Activated naive CD4-positive, alpha-beta T cell treated with anti-CD3 and anti-CD28 coated beads, Interleukin-2, amount 50 U/mL, for 24 hours (primary cell): ENCODE measurements at regions not wholly inside any gene's neighbourhood (a gene's known extent, or its start where the extent isn't known, plus 50 kb on each side); places are given as distances from the start of the nearest gene placed in this dataset.

Experiments
- H3K27ac Mint-ChIP-seq: one replicate; pipeline ENCODE4 v1.8.0; 2021; ENCODE audit warnings: mild to moderate bottlenecking, mixed read lengths
- H3K27me3 Mint-ChIP-seq: one replicate; pipeline ENCODE4 v1.8.0; 2021; ENCODE audit warnings: mixed read lengths
- H3K36me3 Mint-ChIP-seq: one replicate; pipeline ENCODE4 v1.8.0; 2021; ENCODE audit warnings: mixed read lengths
- H3K4me1 Mint-ChIP-seq: one replicate; pipeline ENCODE4 v1.8.0; 2021; ENCODE audit warnings: mixed read lengths
- H3K4me3 Mint-ChIP-seq: one replicate; pipeline ENCODE4 v1.8.0; 2021; ENCODE audit warnings: mild to moderate bottlenecking, mixed read lengths
- H3K9me3 Mint-ChIP-seq: one replicate; pipeline ENCODE4 v1.8.0; 2021; ENCODE audit warnings: mixed read lengths

GRCh38 chr3:59481776-59482400, 432.1 kb upstream of the CFAP20DC start:
- H3K9me3 Mint-ChIP-seq: peaks cover 3% of the 10 kb centered on the region
- H3K27me3 Mint-ChIP-seq: no peaks in the 10 kb centered on the region
- peaks cover 7% of the 10 kb centered on the region for H3K4me1 Mint-ChIP-seq
- H3K27ac Mint-ChIP-seq: no peak overlapping the region
- H3K4me3 Mint-ChIP-seq: no peak overlapping the region
- H3K36me3 Mint-ChIP-seq: no peaks in the 10 kb centered on the region

GRCh38 chr3:59480486-59480995, 430.7 kb upstream of the CFAP20DC start:
- Mint-ChIP-seq H3K27me3 (no peaks in the 10 kb centered on the region), H3K36me3 (no peaks in the 10 kb centered on the region), H3K27ac (peak overlapping the region; percentile 53), H3K4me3 (peak overlapping the region; percentile 43), H3K4me1 (peaks cover 7% of the 10 kb centered on the region), H3K9me3 (no peaks in the 10 kb centered on the region)

GRCh38 chr3:59473636-59474035, 423.8 kb upstream of the CFAP20DC start:
- no peaks in the 10 kb centered on the region for H3K9me3 Mint-ChIP-seq
- H3K27ac Mint-ChIP-seq: no peak overlapping the region
- H3K4me1 Mint-ChIP-seq: peaks cover 35% of the 10 kb centered on the region
- no peak overlapping the region for H3K4me3 Mint-ChIP-seq
- H3K27me3 Mint-ChIP-seq: no peaks in the 10 kb centered on the region
- H3K36me3 Mint-ChIP-seq: peaks cover 8% of the 10 kb centered on the region

GRCh38 chr3:59472541-59472940, 422.7 kb upstream of the CFAP20DC start:
- peaks cover 8% of the 10 kb centered on the region for H3K36me3 Mint-ChIP-seq
- no peak overlapping the region for H3K4me3 Mint-ChIP-seq
- H3K9me3 Mint-ChIP-seq: no peaks in the 10 kb centered on the region
- peaks cover 35% of the 10 kb centered on the region for H3K4me1 Mint-ChIP-seq
- no peak overlapping the region for H3K27ac Mint-ChIP-seq
- no peaks in the 10 kb centered on the region for H3K27me3 Mint-ChIP-seq

- peaks cover 35% of the 10 kb centered on the region for H3K4me1 Mint-ChIP-seq
- H3K9me3 Mint-ChIP-seq: no peaks in the 10 kb centered on the region
- H3K4me3 Mint-ChIP-seq: no peak overlapping the region
- no peak overlapping the region for H3K27ac Mint-ChIP-seq
- no peaks in the 10 kb centered on the region for H3K27me3 Mint-ChIP-seq
- H3K36me3 Mint-ChIP-seq: peaks cover 8% of the 10 kb centered on the region
Observed at GRCh38 chr3:59469948-59470723, 420.3 kb upstream of the CFAP20DC start.

GRCh38 chr3:59467476-59467875, 417.7 kb upstream of the CFAP20DC start:
- Mint-ChIP-seq H3K27me3 (no peaks in the 10 kb centered on the region), H3K9me3 (no peaks in the 10 kb centered on the region), H3K27ac (no peak overlapping the region), H3K4me3 (no peak overlapping the region), H3K36me3 (peaks cover 6% of the 10 kb centered on the region), H3K4me1 (peaks cover 21% of the 10 kb centered on the region)

GRCh38 chr3:59464187-59464586, 414.4 kb upstream of the CFAP20DC start:
- H3K4me3 Mint-ChIP-seq: no peak overlapping the region
- no peaks in the 10 kb centered on the region for H3K27me3 Mint-ChIP-seq
- no peaks in the 10 kb centered on the region for H3K36me3 Mint-ChIP-seq
- H3K27ac Mint-ChIP-seq: no peak overlapping the region
- H3K4me1 Mint-ChIP-seq: peaks cover 8% of the 10 kb centered on the region
- H3K9me3 Mint-ChIP-seq: peaks cover 7% of the 10 kb centered on the region

GRCh38 chr3:59463253-59463652, 413.4 kb upstream of the CFAP20DC start:
- peaks cover 7% of the 10 kb centered on the region for H3K9me3 Mint-ChIP-seq
- peaks cover 9% of the 10 kb centered on the region for H3K4me1 Mint-ChIP-seq
- H3K4me3 Mint-ChIP-seq: no peak overlapping the region
- no peaks in the 10 kb centered on the region for H3K36me3 Mint-ChIP-seq
- no peak overlapping the region for H3K27ac Mint-ChIP-seq
- no peaks in the 10 kb centered on the region for H3K27me3 Mint-ChIP-seq

GRCh38 chr3:59460068-59460467, 410.2 kb upstream of the CFAP20DC start:
- Mint-ChIP-seq H3K27ac (no peak overlapping the region), H3K27me3 (no peaks in the 10 kb centered on the region), H3K36me3 (no peaks in the 10 kb centered on the region), H3K4me1 (peaks cover 15% of the 10 kb centered on the region), H3K9me3 (peaks cover 7% of the 10 kb centered on the region), H3K4me3 (no peak overlapping the region)

- Mint-ChIP-seq H3K27me3 (no peaks in the 10 kb centered on the region), H3K4me1 (peaks cover 38% of the 10 kb centered on the region), H3K27ac (peak overlapping the region; percentile 74), H3K9me3 (peaks cover 13% of the 10 kb centered on the region), H3K4me3 (no peak overlapping the region), H3K36me3 (peaks cover 2% of the 10 kb centered on the region)
Observed at GRCh38 chr3:59456852-59457485, 407.1 kb upstream of the CFAP20DC start.

GRCh38 chr3:59451800-59452746, 402.2 kb upstream of the CFAP20DC start:
- H3K4me3 Mint-ChIP-seq: peak overlapping the region; percentile 77
- H3K36me3 Mint-ChIP-seq: peaks cover 4% of the 10 kb centered on the region
- H3K27me3 Mint-ChIP-seq: no peaks in the 10 kb centered on the region
- peaks cover 74% of the 10 kb centered on the region for H3K4me1 Mint-ChIP-seq
- peak overlapping the region; percentile 97 for H3K27ac Mint-ChIP-seq
- peaks cover 6% of the 10 kb centered on the region for H3K9me3 Mint-ChIP-seq

- H3K36me3 Mint-ChIP-seq: peaks cover 4% of the 10 kb centered on the region
- H3K9me3 Mint-ChIP-seq: peaks cover 6% of the 10 kb centered on the region
- H3K27ac Mint-ChIP-seq: peak overlapping the region; percentile 97
- H3K4me1 Mint-ChIP-seq: peaks cover 81% of the 10 kb centered on the region
- no peaks in the 10 kb centered on the region for H3K27me3 Mint-ChIP-seq
- peak overlapping the region; percentile 77 for H3K4me3 Mint-ChIP-seq
Observed at GRCh38 chr3:59450946-59451763, 401.3 kb upstream of the CFAP20DC start.

GRCh38 chr3:59450437-59450836, 400.6 kb upstream of the CFAP20DC start:
- Mint-ChIP-seq H3K27me3 (no peaks in the 10 kb centered on the region), H3K4me3 (no peak overlapping the region), H3K4me1 (peaks cover 88% of the 10 kb centered on the region), H3K27ac (peak overlapping the region; percentile 97), H3K36me3 (peaks cover 4% of the 10 kb centered on the region), H3K9me3 (peaks cover 6% of the 10 kb centered on the region)

- H3K9me3 Mint-ChIP-seq: no peaks in the 10 kb centered on the region
- H3K27ac Mint-ChIP-seq: no peak overlapping the region
- peaks cover 94% of the 10 kb centered on the region for H3K4me1 Mint-ChIP-seq
- no peak overlapping the region for H3K4me3 Mint-ChIP-seq
- H3K27me3 Mint-ChIP-seq: no peaks in the 10 kb centered on the region
- H3K36me3 Mint-ChIP-seq: peaks cover 2% of the 10 kb centered on the region
Observed at GRCh38 chr3:59446775-59447465, 397.1 kb upstream of the CFAP20DC start.
